AG04449 (cell line): ENCODE measurements at regions not wholly inside any gene's neighbourhood (a gene's known extent, or its start where the extent isn't known, plus 50 kb on each side); places are given as distances from the start of the nearest gene placed in this dataset.
"Not testable (repeated sequence)": the region's sequence is repeated elsewhere in the genome, so short reads cannot be mapped to it uniquely, and the experiment has no call there.

Experiments
- CTCF ChIA-PET: fragments of 350-600 bp; formaldehyde crosslinking; extraction: SDS; loops from one replicate; lab custom pipeline; 2021; ENCODE audit warnings: antibody characterized with exemption; lab: Yijun Ruan, JAX
- POLR2A ChIA-PET: fragments of 400-600, 350-600 bp; formaldehyde crosslinking; extraction: SDS; loops from one replicate; lab custom pipeline; 2020; ENCODE audit warnings: antibody characterized with exemption, inconsistent platforms; lab: Yijun Ruan, JAX
- DNase-seq: peaks from one replicate; pipeline ENCODE4 v3.0.0-alpha.2; 2010; ENCODE audit warnings: low read depth, low spot score
- H3K4me3 ChIP-seq: 2 replicates; pipeline ENCODE4 v1.5.1; 2011; ENCODE audit warnings: low read depth, mild to moderate bottlenecking, control low read depth, low read length
- TF ChIP-seq, protein P1 (sequence below): IDR thresholded peaks from one replicate; pipeline ENCODE4 v1.5.1; 2011; ENCODE audit warnings: mild to moderate bottlenecking, moderate library complexity, low read length, control low read depth, inconsistent platforms; ENCODE audit not compliant: insufficient read depth; ENCODE audit errors: missing control alignments

- ChIA-PET POLR2A (no interaction called here), CTCF (no interaction called here)
- H3K4me3 ChIP-seq: no peak overlapping the region
- no peak for DNase-seq
- TF ChIP-seq, protein P1, sequence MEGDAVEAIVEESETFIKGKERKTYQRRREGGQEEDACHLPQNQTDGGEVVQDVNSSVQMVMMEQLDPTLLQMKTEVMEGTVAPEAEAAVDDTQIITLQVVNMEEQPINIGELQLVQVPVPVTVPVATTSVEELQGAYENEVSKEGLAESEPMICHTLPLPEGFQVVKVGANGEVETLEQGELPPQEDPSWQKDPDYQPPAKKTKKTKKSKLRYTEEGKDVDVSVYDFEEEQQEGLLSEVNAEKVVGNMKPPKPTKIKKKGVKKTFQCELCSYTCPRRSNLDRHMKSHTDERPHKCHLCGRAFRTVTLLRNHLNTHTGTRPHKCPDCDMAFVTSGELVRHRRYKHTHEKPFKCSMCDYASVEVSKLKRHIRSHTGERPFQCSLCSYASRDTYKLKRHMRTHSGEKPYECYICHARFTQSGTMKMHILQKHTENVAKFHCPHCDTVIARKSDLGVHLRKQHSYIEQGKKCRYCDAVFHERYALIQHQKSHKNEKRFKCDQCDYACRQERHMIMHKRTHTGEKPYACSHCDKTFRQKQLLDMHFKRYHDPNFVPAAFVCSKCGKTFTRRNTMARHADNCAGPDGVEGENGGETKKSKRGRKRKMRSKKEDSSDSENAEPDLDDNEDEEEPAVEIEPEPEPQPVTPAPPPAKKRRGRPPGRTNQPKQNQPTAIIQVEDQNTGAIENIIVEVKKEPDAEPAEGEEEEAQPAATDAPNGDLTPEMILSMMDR: no peak
These were observed 1070.2 kb upstream of the ACO1 start for GRCh38 chr9:31314241-31314640.

DNA sequence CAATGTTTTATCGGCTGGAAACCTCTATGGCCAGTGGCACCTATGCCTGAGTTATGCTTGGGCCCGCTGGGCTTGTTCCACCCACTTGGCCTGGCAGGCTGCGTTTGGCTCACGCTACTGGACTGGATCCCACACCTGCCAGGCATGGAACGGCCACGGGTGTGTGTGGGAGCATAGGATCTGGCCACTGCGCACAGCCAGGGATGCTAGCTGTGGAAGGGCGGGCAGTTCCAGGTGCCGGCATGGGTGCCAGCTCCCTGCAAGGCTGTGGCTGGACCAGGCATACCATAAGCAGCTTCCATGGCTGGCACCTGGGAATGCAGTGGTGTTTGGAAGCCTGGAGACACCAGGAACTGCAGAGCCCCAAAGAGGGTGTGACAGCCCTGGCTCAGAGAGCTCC, 1063.9 kb upstream of the ACO1 start:
- CTCF ChIA-PET: no interaction called here
- TF ChIP-seq, protein P1: no peak
- no peak overlapping the region for H3K4me3 ChIP-seq
- DNase-seq: no peak
- POLR2A ChIA-PET: no interaction called here

DNA sequence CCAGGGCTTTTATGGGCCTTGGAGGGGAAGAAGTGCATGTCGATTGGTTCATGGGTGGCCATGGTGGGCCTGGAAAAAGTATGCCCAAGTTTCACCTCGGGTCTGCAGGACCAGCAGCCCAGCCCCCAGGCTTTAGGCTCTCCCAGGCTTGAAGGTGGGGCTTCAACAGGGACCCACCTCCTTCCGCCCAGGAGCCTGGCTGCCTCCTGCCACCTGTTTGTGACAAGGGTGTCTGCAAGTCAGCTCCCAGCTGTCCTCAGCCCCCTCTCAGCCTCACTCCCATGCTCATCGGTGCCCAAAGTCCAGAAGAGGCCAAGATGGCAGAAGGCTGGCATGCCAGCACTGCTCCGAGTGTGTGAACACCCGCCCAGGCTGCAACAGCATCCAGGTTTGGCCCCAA, 1063.2 kb upstream of the ACO1 start:
- POLR2A ChIA-PET: no interaction called here
- TF ChIP-seq, protein P1: no peak
- CTCF ChIA-PET: no interaction called here
- H3K4me3 ChIP-seq: no peak overlapping the region
- DNase-seq: no peak

DNA sequence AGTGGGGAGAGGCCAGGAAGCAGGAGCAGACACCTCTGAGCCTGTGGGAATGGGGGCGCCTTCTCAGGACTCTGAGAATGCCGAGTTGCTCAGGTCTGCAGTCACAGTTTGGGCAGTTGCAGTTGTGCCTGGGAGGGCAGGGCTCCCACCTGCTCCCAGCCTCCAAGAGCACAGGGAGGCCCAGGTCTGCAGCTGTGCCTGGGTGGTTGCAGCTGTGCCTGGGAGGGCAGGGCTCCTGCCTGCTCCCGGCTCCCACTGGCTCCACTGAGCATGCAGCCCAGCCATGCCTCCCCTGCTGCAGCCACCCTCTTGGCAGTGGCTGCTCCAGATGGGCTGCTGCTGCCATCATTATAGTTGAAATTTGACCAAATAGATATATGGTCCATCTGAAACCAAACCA, 1062.8 kb upstream of the ACO1 start:
- DNase-seq: no peak
- ChIA-PET POLR2A (no interaction called here), CTCF (no interaction called here)
- H3K4me3 ChIP-seq: no peak overlapping the region
- TF ChIP-seq, protein P1: no peak

- DNase-seq: no peak
- ChIA-PET POLR2A (no interaction called here), CTCF (no interaction called here)
These were observed 1060.6 kb upstream of the ACO1 start for GRCh38 chr9:31323726-31324444.

DNA sequence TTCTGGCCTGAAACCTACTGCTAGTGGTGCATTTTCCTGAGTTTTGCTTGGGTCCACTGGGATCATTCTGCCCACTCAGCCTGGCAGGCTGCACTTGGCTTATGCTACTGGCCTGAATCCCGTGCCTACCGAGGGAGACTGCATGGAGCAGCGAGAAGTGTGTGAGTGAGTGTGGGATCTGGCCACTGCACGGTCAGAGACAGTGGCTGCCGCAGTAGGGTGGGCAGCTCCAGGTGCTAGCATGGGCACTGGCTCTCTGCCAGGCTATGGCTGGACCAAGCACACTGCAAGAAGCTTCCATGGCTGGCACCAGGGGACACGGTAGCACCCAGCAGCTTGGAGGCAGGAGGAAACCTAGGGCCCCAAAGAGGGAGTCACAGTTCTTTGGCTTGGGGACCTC, 1058.7 kb upstream of the ACO1 start:
- CTCF ChIA-PET: no interaction called here
- POLR2A ChIA-PET: no interaction called here
- no peak overlapping the region for H3K4me3 ChIP-seq
- TF ChIP-seq, protein P1: no peak
- no peak for DNase-seq

More at GRCh38 chr9:31323726-31324444, 1060.6 kb upstream of the ACO1 start:
- TF ChIP-seq, protein P1: no peak
- no peak overlapping the region for H3K4me3 ChIP-seq

DNA sequence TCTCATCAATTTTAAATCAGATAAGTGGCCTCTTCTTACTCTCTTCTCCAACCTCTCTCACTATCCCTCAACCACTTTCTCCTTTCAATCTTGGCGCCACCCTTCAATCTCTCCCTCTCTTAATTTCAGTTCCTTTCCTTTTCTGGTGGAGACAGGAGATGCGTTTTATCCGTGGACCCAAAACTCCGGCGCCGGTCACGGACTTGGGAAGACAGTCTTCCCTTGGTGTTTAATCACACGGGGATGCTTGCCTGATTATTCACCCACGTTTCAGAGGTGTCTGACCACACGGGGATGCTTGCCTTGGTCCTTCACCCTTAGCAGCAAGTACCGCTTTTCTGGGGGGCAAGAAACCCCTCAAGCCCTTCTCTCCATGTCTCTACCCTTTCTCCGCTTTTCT, 1057.6 kb upstream of the ACO1 start:
- H3K4me3 ChIP-seq, POLR2A ChIA-PET, CTCF ChIA-PET, DNase-seq: not testable (repeated sequence)
